GM12878 (cell line): ENCODE measurements at regions not wholly inside any gene's neighbourhood (a gene's known extent, or its start where the extent isn't known, plus 50 kb on each side); places are given as distances from the start of the nearest gene placed in this dataset.

Experiments used
- ATAC-seq: fragments of 200-7000 bp; cut with Tn5 transposase; 3 replicates; pipeline ENCODE4 v1.9.1; 2020; ENCODE audit warnings: mild to moderate bottlenecking, moderate library complexity
- BruUV-seq: library from RNA; stranded (reverse); fragments of 400-500 nt; replicated peaks from 2 replicates; lab custom pipeline; 2021; lab: Mats Ljungman, UMichigan
- CTCF ChIA-PET: fragments of 300-600 bp; sonication (Branson Sonifier 250); formaldehyde crosslinking; extraction: SDS; loops from one replicate; lab custom pipeline; 2021; ENCODE audit warnings: inconsistent platforms; lab: Yijun Ruan, JAX
- POLR2A ChIA-PET: fragments of 350-600 bp; formaldehyde crosslinking; extraction: SDS; loops from one replicate; lab custom pipeline; 2021; ENCODE audit warnings: inconsistent platforms; lab: Charles Lee
- RAD21 ChIA-PET: fragments of 300-600 bp; sonication (Branson Sonifier 250); formaldehyde crosslinking; loops from one replicate; lab custom pipeline; 2023; ENCODE audit warnings: antibody characterized with exemption; ENCODE audit not compliant: unreplicated experiment; lab: Charles Lee
- SMC1A ChIA-PET: fragments of 300-600 bp; sonication (Branson Sonifier 250); formaldehyde crosslinking; loops from one replicate; lab custom pipeline; 2023; ENCODE audit not compliant: unreplicated experiment, uncharacterized antibody; lab: Charles Lee
- DNase-seq: peaks from one replicate; pipeline ENCODE4 v3.0.0-alpha.2; 2011; ENCODE audit warnings: low read depth, low spot score
- FAIRE-seq: peaks from 3 replicates; lab custom pipeline; 2011; peaks lifted over from hg19 to GRCh38; lab: Jason Lieb, UNC
- H2AFZ ChIP-seq: 2 replicates; pipeline ENCODE4 v1.6.0; 2011; ENCODE audit warnings: low read depth, low read length, control low read depth; ENCODE audit not compliant: control insufficient read depth
- H3K27ac ChIP-seq: 2 replicates; pipeline ENCODE4 v1.5.1; 2011; ENCODE audit warnings: control low read depth; ENCODE audit not compliant: control insufficient read depth, insufficient read depth
- H3K27me3 ChIP-seq, 2 experiments: replicated peaks in 1 of 2; 2 replicates each; pipeline versions ENCODE4 v1.6.0 to v1.6.1; 2011; ENCODE audit warnings: low read length in 1 of 2; ENCODE audit not compliant: control insufficient read depth in 2 of 2, insufficient read depth in 2 of 2
- H3K36me3 ChIP-seq, 2 experiments: 2 replicates each; pipeline ENCODE4 v1.5.1; 2011; ENCODE audit warnings: low read length in 1 of 2; ENCODE audit not compliant: control insufficient read depth in 2 of 2, insufficient read depth in 2 of 2
- H3K4me1 ChIP-seq: 2 replicates; pipeline ENCODE4 v1.6.1; 2011; ENCODE audit warnings: mild to moderate bottlenecking, low read length, moderate library complexity, mixed read lengths; ENCODE audit not compliant: control insufficient read depth, insufficient read depth
- H3K4me2 ChIP-seq: 2 replicates; pipeline ENCODE4 v1.6.0; 2011; ENCODE audit warnings: control low read depth; ENCODE audit not compliant: control insufficient read depth, insufficient read depth
- H3K4me3 ChIP-seq: fragments of 200-600 bp; sonication (generic); 2 replicates; pipeline ENCODE4 v1.5.1; 2016
- H3K79me2 ChIP-seq: 2 replicates; pipeline ENCODE4 v1.6.0; 2011; ENCODE audit warnings: low read length; ENCODE audit not compliant: control insufficient read depth, insufficient read depth
- H3K9ac ChIP-seq: 2 replicates; pipeline ENCODE4 v1.8.0; 2011; ENCODE audit warnings: low read length, control low read depth, mixed read lengths; ENCODE audit not compliant: control insufficient read depth, insufficient read depth
- H3K9me3 ChIP-seq: replicated peaks from 3 replicates; pipeline ENCODE4 v1.5.1; 2011; ENCODE audit warnings: mild to moderate bottlenecking, low read length; ENCODE audit not compliant: control insufficient read depth, insufficient read depth
- H4K20me1 ChIP-seq: 2 replicates; pipeline ENCODE4 v1.6.0; 2011; ENCODE audit not compliant: control insufficient read depth, insufficient read depth
- EED ChIP-seq: sonication (generic); IDR thresholded peaks from 2 replicates; pipeline ENCODE4 v1.6.1; 2016; ENCODE audit warnings: antibody characterized with exemption, low read depth
- ESRRA ChIP-seq: IDR thresholded peaks from 2 replicates; pipeline ENCODE4 v1.6.1; 2012; ENCODE audit warnings: mild to moderate bottlenecking, low read length, improper control_type of control experiment
- JUNB ChIP-seq: IDR thresholded peaks from 2 replicates; pipeline ENCODE4 v1.6.1; 2016; ENCODE audit warnings: antibody characterized with exemption, mild to moderate bottlenecking
- RB1 ChIP-seq: fragments of 450-650 bp; formaldehyde crosslinking; IDR thresholded peaks from 2 replicates; pipeline ENCODE4 v1.6.1; 2017; ENCODE audit warnings: mild to moderate bottlenecking, borderline replicate concordance
- RBBP5 ChIP-seq: fragments of 200-600 bp; sonication (generic); conservative IDR thresholded peaks from 2 replicates; pipeline ENCODE4 v1.6.1; 2016
- TCF12 ChIP-seq: IDR thresholded peaks from 2 replicates; pipeline ENCODE4 v1.6.1; 2011; ENCODE audit warnings: low read depth, mild to moderate bottlenecking, low read length
- YBX1 ChIP-seq: fragments of 450-650 bp; IDR thresholded peaks from 2 replicates; pipeline ENCODE4 v1.6.1; 2016; ENCODE audit warnings: antibody characterized with exemption
- YY1 ChIP-seq: IDR thresholded peaks from 2 replicates; pipeline ENCODE4 v1.6.1; 2011; ENCODE audit warnings: low read depth, mild to moderate bottlenecking, low read length
- WGBS: methylation state at CpG from one replicate; pipeline ENCODE4 v1.1.6; 2016; ENCODE audit warnings: low lambda C conversion rate; ENCODE audit not compliant: insufficient replicate concordance, insufficient coverage; ENCODE audit errors: missing lambda C conversion rate; 5-methylcytosine and 5-hydroxymethylcytosine counted together
- in situ Hi-C: fragments of 300-500 bp; cut with MboI; formaldehyde crosslinking; loops from 9 replicates; pipeline ENCODE4 v1.14.3; 2018; ENCODE audit warnings: mixed read lengths
- intact Hi-C: fragments of 100-400 bp; cut with micrococcal nuclease; formaldehyde crosslinking; loops from one replicate; pipeline ENCODE4 v1.14.2; 2022; ENCODE audit not compliant: unreplicated experiment
- TF ChIP-seq, protein P1 (sequence below): fragments of 450-650 bp; IDR thresholded peaks from 2 replicates; pipeline ENCODE4 v1.6.1; 2017; ENCODE audit warnings: mild to moderate bottlenecking, moderate library complexity
- TF ChIP-seq, protein P2 (sequence below): IDR thresholded peaks from 2 replicates; pipeline ENCODE4 v1.6.1; 2011; ENCODE audit warnings: borderline replicate concordance, low read depth, mild to moderate bottlenecking, moderate library complexity, low read length; ENCODE audit not compliant: insufficient read depth, poor library complexity, severe bottlenecking
- TF ChIP-seq, protein P3 (sequence below): IDR thresholded peaks from 2 replicates; pipeline ENCODE4 v1.6.1; 2012; ENCODE audit warnings: low read depth, low read length, improper control_type of control experiment
- TF ChIP-seq, protein P4 (sequence below): IDR thresholded peaks from 2 replicates; pipeline ENCODE4 v1.6.1; 2011; ENCODE audit warnings: low read depth, mild to moderate bottlenecking, low read length, moderate library complexity, borderline replicate concordance; ENCODE audit errors: extremely low read depth
- TF ChIP-seq, protein P5 (sequence below): fragments of 450-650 bp; IDR thresholded peaks from 2 replicates; pipeline ENCODE4 v1.6.1; 2016; ENCODE audit warnings: mild to moderate bottlenecking, moderate library complexity, borderline replicate concordance

DNA sequence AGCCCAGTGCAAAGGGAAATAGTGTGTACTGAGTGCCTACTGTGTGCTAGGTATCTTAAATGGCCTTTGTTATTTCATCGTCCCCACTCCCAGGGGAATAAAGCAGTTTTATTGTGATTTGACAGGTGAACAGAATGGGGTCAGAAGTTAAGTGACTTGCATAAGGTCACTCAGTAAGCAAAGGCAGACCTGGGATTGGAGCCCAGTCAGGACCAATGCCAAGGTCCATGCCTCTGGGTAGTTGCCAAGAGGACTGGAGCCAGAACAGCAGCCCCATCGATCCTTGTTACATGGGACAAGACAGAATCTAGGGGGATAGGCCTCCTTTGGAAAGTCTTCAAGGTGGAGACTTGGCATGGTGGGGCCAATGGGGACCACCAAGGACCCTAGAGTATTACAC is 227.4 kb upstream of the PWP1 start (continued):
- TF ChIP-seq, protein P1, sequence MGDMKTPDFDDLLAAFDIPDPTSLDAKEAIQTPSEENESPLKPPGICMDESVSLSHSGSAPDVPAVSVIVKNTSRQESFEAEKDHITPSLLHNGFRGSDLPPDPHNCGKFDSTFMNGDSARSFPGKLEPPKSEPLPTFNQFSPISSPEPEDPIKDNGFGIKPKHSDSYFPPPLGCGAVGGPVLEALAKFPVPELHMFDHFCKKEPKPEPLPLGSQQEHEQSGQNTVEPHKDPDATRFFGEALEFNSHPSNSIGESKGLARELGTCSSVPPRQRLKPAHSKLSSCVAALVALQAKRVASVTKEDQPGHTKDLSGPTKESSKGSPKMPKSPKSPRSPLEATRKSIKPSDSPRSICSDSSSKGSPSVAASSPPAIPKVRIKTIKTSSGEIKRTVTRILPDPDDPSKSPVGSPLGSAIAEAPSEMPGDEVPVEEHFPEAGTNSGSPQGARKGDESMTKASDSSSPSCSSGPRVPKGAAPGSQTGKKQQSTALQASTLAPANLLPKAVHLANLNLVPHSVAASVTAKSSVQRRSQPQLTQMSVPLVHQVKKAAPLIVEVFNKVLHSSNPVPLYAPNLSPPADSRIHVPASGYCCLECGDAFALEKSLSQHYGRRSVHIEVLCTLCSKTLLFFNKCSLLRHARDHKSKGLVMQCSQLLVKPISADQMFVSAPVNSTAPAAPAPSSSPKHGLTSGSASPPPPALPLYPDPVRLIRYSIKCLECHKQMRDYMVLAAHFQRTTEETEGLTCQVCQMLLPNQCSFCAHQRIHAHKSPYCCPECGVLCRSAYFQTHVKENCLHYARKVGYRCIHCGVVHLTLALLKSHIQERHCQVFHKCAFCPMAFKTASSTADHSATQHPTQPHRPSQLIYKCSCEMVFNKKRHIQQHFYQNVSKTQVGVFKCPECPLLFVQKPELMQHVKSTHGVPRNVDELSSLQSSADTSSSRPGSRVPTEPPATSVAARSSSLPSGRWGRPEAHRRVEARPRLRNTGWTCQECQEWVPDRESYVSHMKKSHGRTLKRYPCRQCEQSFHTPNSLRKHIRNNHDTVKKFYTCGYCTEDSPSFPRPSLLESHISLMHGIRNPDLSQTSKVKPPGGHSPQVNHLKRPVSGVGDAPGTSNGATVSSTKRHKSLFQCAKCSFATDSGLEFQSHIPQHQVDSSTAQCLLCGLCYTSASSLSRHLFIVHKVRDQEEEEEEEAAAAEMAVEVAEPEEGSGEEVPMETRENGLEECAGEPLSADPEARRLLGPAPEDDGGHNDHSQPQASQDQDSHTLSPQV = no peak
- TF ChIP-seq EED = no peak

DNA sequence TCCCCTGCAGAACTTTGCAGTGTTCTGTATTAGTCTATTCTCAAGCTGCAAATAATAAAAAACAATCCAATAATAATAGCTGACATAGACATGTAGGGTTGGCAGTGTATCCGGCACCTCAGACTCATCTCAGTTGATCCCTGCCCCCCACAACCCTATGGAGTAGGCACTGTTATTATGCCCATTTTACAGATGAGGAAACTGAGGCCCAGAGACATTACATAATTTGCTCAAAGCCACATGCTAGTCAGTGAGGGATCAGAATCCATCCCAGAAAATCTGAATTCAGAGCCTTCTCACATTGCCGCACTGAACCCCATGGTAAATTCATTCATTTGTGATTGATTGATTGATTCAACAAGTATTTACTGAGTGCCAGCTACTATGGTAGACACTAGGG is 226.6 kb upstream of the PWP1 start:
- H3K4me2 ChIP-seq = no peak overlapping the region
- ChIA-PET POLR2A (no interaction called here), CTCF (no interaction called here), RAD21 (no interaction called here), SMC1A (no interaction called here)
- DNase-seq (no peak), FAIRE-seq (no peak), ATAC-seq (no peak)
- H3K27ac ChIP-seq = no peak overlapping the region
- WGBS = 83% methylated on average over 2 of the region's 2 CpGs
- in situ Hi-C loops (no loop called here), intact Hi-C loops (no loop called here)
- H4K20me1 ChIP-seq = no peaks in the 10 kb centered on the region
- H3K27me3 ChIP-seq = no peaks in the 10 kb centered on the region
- no peaks in the 10 kb centered on the region for H3K36me3 ChIP-seq
- no peaks in the 10 kb centered on the region for H3K79me2 ChIP-seq
- BruUV-seq = no TSS peak
- peaks cover 3% of the 10 kb centered on the region; the same call in 1 of the 2 replicates for H3K4me1 ChIP-seq
- no peak overlapping the region for H3K4me3 ChIP-seq
- no peaks in the 10 kb centered on the region; the same call in 2 of the 3 replicates for H3K9me3 ChIP-seq
- H2AFZ ChIP-seq = no peak overlapping the region
- no peak overlapping the region for H3K9ac ChIP-seq
- no peak for TF ChIP-seq ESRRA
- TF ChIP-seq, protein P2, sequence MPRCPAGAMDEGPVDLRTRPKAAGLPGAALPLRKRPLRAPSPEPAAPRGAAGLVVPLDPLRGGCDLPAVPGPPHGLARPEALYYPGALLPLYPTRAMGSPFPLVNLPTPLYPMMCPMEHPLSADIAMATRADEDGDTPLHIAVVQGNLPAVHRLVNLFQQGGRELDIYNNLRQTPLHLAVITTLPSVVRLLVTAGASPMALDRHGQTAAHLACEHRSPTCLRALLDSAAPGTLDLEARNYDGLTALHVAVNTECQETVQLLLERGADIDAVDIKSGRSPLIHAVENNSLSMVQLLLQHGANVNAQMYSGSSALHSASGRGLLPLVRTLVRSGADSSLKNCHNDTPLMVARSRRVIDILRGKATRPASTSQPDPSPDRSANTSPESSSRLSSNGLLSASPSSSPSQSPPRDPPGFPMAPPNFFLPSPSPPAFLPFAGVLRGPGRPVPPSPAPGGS = no peak
- TF ChIP-seq RBBP5 = no peak
- no peak for TF ChIP-seq JUNB
- TF ChIP-seq, protein P3, sequence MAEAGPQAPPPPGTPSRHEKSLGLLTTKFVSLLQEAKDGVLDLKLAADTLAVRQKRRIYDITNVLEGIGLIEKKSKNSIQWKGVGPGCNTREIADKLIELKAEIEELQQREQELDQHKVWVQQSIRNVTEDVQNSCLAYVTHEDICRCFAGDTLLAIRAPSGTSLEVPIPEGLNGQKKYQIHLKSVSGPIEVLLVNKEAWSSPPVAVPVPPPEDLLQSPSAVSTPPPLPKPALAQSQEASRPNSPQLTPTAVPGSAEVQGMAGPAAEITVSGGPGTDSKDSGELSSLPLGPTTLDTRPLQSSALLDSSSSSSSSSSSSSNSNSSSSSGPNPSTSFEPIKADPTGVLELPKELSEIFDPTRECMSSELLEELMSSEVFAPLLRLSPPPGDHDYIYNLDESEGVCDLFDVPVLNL = no peak
- TF ChIP-seq, protein P4, sequence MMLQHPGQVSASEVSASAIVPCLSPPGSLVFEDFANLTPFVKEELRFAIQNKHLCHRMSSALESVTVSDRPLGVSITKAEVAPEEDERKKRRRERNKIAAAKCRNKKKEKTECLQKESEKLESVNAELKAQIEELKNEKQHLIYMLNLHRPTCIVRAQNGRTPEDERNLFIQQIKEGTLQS = no peak
- TF ChIP-seq, protein P5, sequence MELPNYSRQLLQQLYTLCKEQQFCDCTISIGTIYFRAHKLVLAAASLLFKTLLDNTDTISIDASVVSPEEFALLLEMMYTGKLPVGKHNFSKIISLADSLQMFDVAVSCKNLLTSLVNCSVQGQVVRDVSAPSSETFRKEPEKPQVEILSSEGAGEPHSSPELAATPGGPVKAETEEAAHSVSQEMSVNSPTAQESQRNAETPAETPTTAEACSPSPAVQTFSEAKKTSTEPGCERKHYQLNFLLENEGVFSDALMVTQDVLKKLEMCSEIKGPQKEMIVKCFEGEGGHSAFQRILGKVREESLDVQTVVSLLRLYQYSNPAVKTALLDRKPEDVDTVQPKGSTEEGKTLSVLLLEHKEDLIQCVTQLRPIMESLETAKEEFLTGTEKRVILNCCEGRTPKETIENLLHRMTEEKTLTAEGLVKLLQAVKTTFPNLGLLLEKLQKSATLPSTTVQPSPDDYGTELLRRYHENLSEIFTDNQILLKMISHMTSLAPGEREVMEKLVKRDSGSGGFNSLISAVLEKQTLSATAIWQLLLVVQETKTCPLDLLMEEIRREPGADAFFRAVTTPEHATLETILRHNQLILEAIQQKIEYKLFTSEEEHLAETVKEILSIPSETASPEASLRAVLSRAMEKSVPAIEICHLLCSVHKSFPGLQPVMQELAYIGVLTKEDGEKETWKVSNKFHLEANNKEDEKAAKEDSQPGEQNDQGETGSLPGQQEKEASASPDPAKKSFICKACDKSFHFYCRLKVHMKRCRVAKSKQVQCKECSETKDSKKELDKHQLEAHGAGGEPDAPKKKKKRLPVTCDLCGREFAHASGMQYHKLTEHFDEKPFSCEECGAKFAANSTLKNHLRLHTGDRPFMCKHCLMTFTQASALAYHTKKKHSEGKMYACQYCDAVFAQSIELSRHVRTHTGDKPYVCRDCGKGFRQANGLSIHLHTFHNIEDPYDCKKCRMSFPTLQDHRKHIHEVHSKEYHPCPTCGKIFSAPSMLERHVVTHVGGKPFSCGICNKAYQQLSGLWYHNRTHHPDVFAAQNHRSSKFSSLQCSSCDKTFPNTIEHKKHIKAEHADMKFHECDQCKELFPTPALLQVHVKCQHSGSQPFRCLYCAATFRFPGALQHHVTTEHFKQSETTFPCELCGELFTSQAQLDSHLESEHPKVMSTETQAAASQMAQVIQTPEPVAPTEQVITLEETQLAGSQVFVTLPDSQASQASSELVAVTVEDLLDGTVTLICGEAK = no peak
- TF ChIP-seq TCF12 = no peak
- no peak for TF ChIP-seq RB1
- no peak for TF ChIP-seq YY1
- no peak for TF ChIP-seq YBX1
